Glutamatergic neuron (in vitro differentiated cells): ENCODE measurements at regions not wholly inside any gene's neighbourhood (a gene's known extent, or its start where the extent isn't known, plus 50 kb on each side); places are given as distances from the start of the nearest gene placed in this dataset.
A peak's percentile ranks its signal among the peaks of the same experiment; 100 is the strongest.

Experiments
- DNase-seq: peaks from one replicate; pipeline ENCODE4 v3.0.0; 2022
- H3K27ac Mint-ChIP-seq: one replicate; pipeline ENCODE4 v1.8.0; 2020; ENCODE audit warnings: mild to moderate bottlenecking, mixed read lengths, inconsistent platforms; ENCODE audit not compliant: unreplicated experiment
- H3K27me3 Mint-ChIP-seq: one replicate; pipeline ENCODE4 v1.8.0; 2020; ENCODE audit warnings: mild to moderate bottlenecking, moderate library complexity, mixed read lengths, inconsistent platforms; ENCODE audit not compliant: unreplicated experiment
- H3K36me3 Mint-ChIP-seq: one replicate; pipeline ENCODE4 v1.8.0; 2020; ENCODE audit warnings: mild to moderate bottlenecking, mixed read lengths, inconsistent platforms; ENCODE audit not compliant: unreplicated experiment
- H3K4me1 Mint-ChIP-seq: one replicate; pipeline ENCODE4 v1.8.0; 2020; ENCODE audit warnings: mild to moderate bottlenecking, low read depth, mixed read lengths, inconsistent platforms; ENCODE audit not compliant: unreplicated experiment
- H3K4me3 Mint-ChIP-seq: one replicate; pipeline ENCODE4 v1.8.0; 2020; ENCODE audit warnings: mild to moderate bottlenecking, mixed read lengths, inconsistent platforms; ENCODE audit not compliant: unreplicated experiment
- H3K9me3 Mint-ChIP-seq: one replicate; pipeline ENCODE4 v1.8.0; 2020; ENCODE audit warnings: mild to moderate bottlenecking, moderate library complexity, mixed read lengths, inconsistent platforms; ENCODE audit not compliant: unreplicated experiment
- TF ChIP-seq, protein P1 (sequence below): fragments of 200-600 bp; sonication (generic); IDR thresholded peaks from one replicate; pipeline ENCODE4 v1.5.0; 2021; ENCODE audit not compliant: partially characterized antibody, unreplicated experiment

DNA sequence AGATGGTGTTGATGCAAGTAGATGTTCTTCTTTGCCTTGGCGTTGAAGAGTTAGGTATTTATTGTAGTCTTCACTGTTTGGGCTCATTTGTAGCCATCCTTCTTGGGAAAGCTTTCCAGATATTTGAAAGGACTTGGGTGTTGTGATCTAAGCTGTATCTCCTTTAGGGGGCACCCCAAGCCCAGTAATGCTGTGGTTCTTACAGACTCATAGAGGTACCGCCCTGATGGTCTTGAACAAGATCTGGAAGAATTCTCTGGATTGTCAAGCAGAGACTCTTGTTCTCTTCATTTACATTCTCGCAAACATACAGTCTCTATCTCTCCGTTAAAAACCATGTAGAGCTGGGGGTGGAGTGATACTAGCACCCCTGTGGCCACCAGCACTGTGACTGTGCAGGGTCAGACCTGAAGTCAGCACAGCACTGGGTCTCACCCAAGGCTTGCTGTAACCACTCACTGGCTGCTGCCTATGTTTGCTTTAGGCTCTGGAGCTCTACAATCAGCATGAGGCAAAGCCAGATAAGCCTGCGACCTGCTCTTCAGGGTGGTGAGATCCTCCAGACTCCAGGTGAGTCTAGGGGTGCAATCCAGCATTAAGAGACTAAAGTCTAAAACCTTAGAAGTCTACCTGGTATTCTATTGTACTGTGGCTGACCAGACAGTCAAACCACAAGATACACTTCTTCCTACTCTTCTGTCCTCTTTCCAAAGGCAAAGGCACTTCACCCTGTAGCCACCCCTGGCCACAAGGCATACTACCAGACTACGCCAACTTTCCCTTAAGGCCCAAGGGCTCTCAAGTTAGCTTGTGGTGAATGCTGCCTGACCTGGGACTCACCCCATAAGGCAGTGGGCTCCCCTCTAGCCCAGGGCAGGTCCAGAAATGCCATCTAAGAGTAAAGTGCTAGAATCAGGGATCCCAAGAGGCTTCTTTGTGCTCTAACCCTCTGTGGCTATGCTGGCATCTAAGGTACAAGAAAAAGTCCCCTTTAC is 209.7 kb upstream of the TMEM196 start:
- Mint-ChIP-seq H3K27ac (no peak overlapping the region), H3K9me3 (no peaks in the 10 kb centered on the region), H3K4me1 (no peaks in the 10 kb centered on the region), H3K36me3 (no peaks in the 10 kb centered on the region), H3K4me3 (no peak overlapping the region), H3K27me3 (no peaks in the 10 kb centered on the region)
- DNase-seq = peak; percentile 30
- TF ChIP-seq, protein P1, sequence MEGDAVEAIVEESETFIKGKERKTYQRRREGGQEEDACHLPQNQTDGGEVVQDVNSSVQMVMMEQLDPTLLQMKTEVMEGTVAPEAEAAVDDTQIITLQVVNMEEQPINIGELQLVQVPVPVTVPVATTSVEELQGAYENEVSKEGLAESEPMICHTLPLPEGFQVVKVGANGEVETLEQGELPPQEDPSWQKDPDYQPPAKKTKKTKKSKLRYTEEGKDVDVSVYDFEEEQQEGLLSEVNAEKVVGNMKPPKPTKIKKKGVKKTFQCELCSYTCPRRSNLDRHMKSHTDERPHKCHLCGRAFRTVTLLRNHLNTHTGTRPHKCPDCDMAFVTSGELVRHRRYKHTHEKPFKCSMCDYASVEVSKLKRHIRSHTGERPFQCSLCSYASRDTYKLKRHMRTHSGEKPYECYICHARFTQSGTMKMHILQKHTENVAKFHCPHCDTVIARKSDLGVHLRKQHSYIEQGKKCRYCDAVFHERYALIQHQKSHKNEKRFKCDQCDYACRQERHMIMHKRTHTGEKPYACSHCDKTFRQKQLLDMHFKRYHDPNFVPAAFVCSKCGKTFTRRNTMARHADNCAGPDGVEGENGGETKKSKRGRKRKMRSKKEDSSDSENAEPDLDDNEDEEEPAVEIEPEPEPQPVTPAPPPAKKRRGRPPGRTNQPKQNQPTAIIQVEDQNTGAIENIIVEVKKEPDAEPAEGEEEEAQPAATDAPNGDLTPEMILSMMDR = no peak

DNA sequence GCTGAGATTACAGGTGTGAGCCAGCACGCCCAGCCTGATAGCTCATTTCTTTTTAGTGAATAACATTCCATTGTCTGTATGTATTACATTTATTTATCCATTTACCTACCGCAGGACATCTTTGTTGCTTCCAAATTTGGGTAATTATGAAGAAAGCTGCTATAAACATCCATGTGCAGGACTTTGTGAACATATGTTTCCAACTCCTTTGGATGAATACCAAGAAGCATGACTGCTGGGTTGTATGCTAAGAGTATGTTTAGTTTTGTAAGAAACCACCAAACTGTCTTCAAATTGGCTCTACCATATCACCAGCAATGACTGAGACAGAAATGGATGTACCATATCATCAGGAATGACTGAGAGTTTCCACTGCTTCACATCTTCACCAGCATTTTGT is 200.2 kb upstream of the TMEM196 start:
- Mint-ChIP-seq H3K27me3 (no peaks in the 10 kb centered on the region), H3K4me3 (no peak overlapping the region), H3K4me1 (no peaks in the 10 kb centered on the region), H3K9me3 (peaks cover 2% of the 10 kb centered on the region), H3K36me3 (no peaks in the 10 kb centered on the region), H3K27ac (no peak overlapping the region)
- no peak for DNase-seq
- TF ChIP-seq, protein P1 = no peak

DNA sequence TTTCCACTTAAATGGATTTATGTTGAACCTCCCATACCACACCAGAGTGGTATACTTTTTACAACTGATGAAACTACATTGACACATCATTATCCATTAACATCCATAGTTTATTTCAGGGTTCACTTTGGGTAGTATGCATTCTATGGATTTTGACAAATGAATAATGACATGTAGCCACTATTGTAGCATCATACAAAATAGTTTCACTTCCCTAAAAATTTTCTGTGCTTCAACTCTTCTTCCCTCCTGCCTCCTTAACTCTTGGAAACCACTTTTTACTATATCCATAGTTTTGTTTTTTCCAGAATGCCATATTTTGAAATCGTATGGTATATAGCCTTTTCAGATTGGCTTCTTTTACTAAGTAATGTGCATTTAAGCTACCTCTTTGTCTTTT is 199.5 kb upstream of the TMEM196 start:
- TF ChIP-seq, protein P1 = no peak
- no peak overlapping the region for H3K27ac Mint-ChIP-seq
- H3K4me3 Mint-ChIP-seq = no peak overlapping the region
- no peaks in the 10 kb centered on the region for H3K4me1 Mint-ChIP-seq
- no peak for DNase-seq
- peaks cover 2% of the 10 kb centered on the region for H3K9me3 Mint-ChIP-seq
- no peaks in the 10 kb centered on the region for H3K36me3 Mint-ChIP-seq
- no peaks in the 10 kb centered on the region for H3K27me3 Mint-ChIP-seq

- Mint-ChIP-seq H3K9me3 (no peaks in the 10 kb centered on the region), H3K27ac (no peak overlapping the region), H3K36me3 (no peaks in the 10 kb centered on the region)
These were observed 198.5 kb upstream of the TMEM196 start for GRCh38 chr7:19971956-19972355.

More at GRCh38 chr7:19971956-19972355, 198.5 kb upstream of the TMEM196 start:
- TF ChIP-seq, protein P1 = no peak
- Mint-ChIP-seq H3K4me1 (no peaks in the 10 kb centered on the region), H3K27me3 (no peaks in the 10 kb centered on the region), H3K4me3 (no peak overlapping the region)
- no peak for DNase-seq
